ENCODE measurements at regions not wholly inside any gene's neighbourhood (a gene's known extent, or its start where the extent isn't known, plus 50 kb on each side); places are given as distances from the start of the nearest gene placed in this dataset.

DNA sequence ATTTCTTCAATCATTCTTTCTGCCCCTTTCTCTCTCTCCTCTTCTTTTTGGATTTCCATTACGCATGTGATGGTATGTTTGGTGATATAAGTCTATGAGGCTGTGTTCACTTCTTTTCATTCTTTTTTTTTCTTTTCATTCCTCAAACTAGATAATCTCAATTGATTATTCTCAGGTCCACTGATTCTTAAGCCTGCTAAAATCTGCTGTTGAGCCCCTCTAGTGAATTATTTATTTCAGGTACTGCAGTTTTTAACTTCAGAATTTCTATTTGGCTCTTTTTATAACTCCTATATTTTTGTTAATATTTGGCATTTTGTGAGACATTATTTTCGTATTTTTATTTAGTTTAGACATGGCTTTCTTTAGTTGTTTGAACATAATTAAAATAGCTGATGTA lies 671.3 kb upstream of the NECTIN3 start:
- H3K4me3 ChIP-seq (ENCODE audit: low read depth, low read length), result no peak overlapping the region
- no peak for DNase-seq (ENCODE audit: low read depth)
- TF ChIP-seq CTCF (IDR thresholded peaks at IDR 0.05; ENCODE audit: insufficient read depth, low read depth, low read length), result no peak

- TF ChIP-seq CTCF (IDR thresholded peaks at IDR 0.05; ENCODE audit: insufficient read depth, low read depth, low read length), result no peak
- H3K4me3 ChIP-seq (ENCODE audit: low read depth, low read length), result no peak overlapping the region
- no peak for DNase-seq (ENCODE audit: low read depth)
Observed at GRCh38 chr3:110405830-110406585, 665.6 kb upstream of the NECTIN3 start.

- DNase-seq (ENCODE audit: low read depth), result no peak
- H3K4me3 ChIP-seq (ENCODE audit: low read depth, low read length), result no peak overlapping the region
- no peak for TF ChIP-seq CTCF (IDR thresholded peaks at IDR 0.05; ENCODE audit: insufficient read depth, low read depth, low read length)
Observed at GRCh38 chr3:110413266-110413665, 658.4 kb upstream of the NECTIN3 start.

GRCh38 chr3:110413807-110414748 lies 657.5 kb upstream of the NECTIN3 start:
- no peak overlapping the region for H3K4me3 ChIP-seq (ENCODE audit: low read depth, low read length)
- no peak for TF ChIP-seq CTCF (IDR thresholded peaks at IDR 0.05; ENCODE audit: insufficient read depth, low read depth, low read length)
- peak; percentile 73 for DNase-seq (ENCODE audit: low read depth)

- H3K4me3 ChIP-seq (ENCODE audit: low read depth, low read length), result no peak overlapping the region
- DNase-seq (ENCODE audit: low read depth), result peak; percentile 63
- TF ChIP-seq CTCF (IDR thresholded peaks at IDR 0.05; ENCODE audit: insufficient read depth, low read depth, low read length), result no peak
Observed at GRCh38 chr3:110414855-110415254, 656.8 kb upstream of the NECTIN3 start.

GRCh38 chr3:110419096-110419495 lies 652.5 kb upstream of the NECTIN3 start:
- DNase-seq (ENCODE audit: low read depth), result no peak
- no peak for TF ChIP-seq CTCF (IDR thresholded peaks at IDR 0.05; ENCODE audit: insufficient read depth, low read depth, low read length)
- no peak overlapping the region for H3K4me3 ChIP-seq (ENCODE audit: low read depth, low read length)
